A549 (cell line): ENCODE measurements at regions not wholly inside any gene's neighbourhood (a gene's known extent, or its start where the extent isn't known, plus 50 kb on each side); places are given as distances from the start of the nearest gene placed in this dataset.

ENCODE experiments used
- EHMT2 ChIP-seq: fragments of 200-600 bp; sonication (generic); IDR thresholded peaks from 2 replicates; pipeline ENCODE4 v1.6.1; 2016; ENCODE audit warnings: antibody characterized with exemption, low read depth, mild to moderate bottlenecking, moderate library complexity
- FOSL2 ChIP-seq, 2 experiments: fragments of 450-650 bp in 1 of 2; fragments of >200 bp in 1 of 2; sonication (Bioruptor Twin) in 1 of 2; formaldehyde crosslinking; IDR thresholded peaks; 2 replicates each; pipeline versions ENCODE4 v1.5.0 to v1.6.1; 2016 to 2020; ENCODE audit warnings: mild to moderate bottlenecking in 1 of 2, moderate library complexity in 1 of 2
- JUNB ChIP-seq: fragments of >200 bp; sonication (Bioruptor Twin); formaldehyde crosslinking; IDR thresholded peaks from 2 replicates; pipeline ENCODE4 v1.6.1; 2016
- MAZ ChIP-seq: fragments of 150-350 bp; IDR thresholded peaks from 2 replicates; pipeline ENCODE4 v1.6.1; 2014; ENCODE audit warnings: antibody characterized with exemption, low read depth, low read length, borderline replicate concordance
- PHF8 ChIP-seq: fragments of 200-600 bp; sonication (generic); IDR thresholded peaks from 2 replicates; pipeline ENCODE4 v1.6.1; 2016; ENCODE audit warnings: low read depth, mild to moderate bottlenecking, antibody characterized with exemption, moderate library complexity, borderline replicate concordance
- POLR2A ChIP-seq: IDR thresholded peaks from 2 replicates; pipeline ENCODE4 v1.6.1; 2012; ENCODE audit warnings: mild to moderate bottlenecking, low read length
- POLR2AphosphoS2 ChIP-seq: conservative IDR thresholded peaks from 2 replicates; pipeline ENCODE4 v1.6.1; 2012; ENCODE audit warnings: low read length, improper control_type of control experiment, inconsistent platforms
- RAD21 ChIP-seq, 2 experiments: fragments of >200 bp in 1 of 2; sonication (Bioruptor Twin) in 1 of 2; formaldehyde crosslinking in 1 of 2; IDR thresholded peaks in 1 of 2; conservative IDR thresholded peaks in 1 of 2; 2 replicates in 1 of 2; 3 replicates in 1 of 2; pipeline ENCODE4 v1.6.1; 2012 to 2018; ENCODE audit warnings: inconsistent platforms in 1 of 2
- TF ChIP-seq, protein P1 (sequence below): fragments of >200 bp; sonication (Bioruptor Twin); formaldehyde crosslinking; IDR thresholded peaks from 3 replicates; pipeline ENCODE4 v1.5.1; 2016
- TF ChIP-seq, protein P2 (sequence below): IDR thresholded peaks from 2 replicates; pipeline ENCODE4 v1.6.1; 2012
- TF ChIP-seq, protein P3 (sequence below): fragments of 200-600 bp; sonication (generic); IDR thresholded peaks from 2 replicates; pipeline ENCODE4 v1.6.1; 2016; ENCODE audit warnings: antibody characterized with exemption, mild to moderate bottlenecking, moderate library complexity

DNA sequence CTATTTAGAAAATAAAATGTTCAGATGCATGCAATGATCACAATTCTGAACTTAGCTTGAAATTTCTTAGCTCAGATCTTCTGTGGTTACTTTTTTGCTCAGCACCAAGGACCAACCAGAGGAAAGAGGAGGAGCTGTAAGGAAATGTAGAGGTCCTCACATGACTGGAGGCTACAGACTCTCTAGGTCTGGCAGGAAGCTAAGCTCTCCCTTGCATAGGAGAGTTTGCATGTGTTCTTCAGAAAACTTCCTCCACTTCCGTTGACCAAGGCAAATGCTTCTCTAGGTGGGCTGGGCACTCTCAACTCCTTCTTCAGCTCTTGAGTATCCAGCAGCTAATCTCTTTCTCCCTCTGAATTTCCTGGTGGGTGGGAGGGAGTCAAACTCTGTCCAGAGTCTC lies 119.6 kb downstream of the BTC start:
- no peak for TF ChIP-seq FOSL2 (IDR thresholded peaks at IDR 0.05)
- TF ChIP-seq FOSL2 (CRISPR knock-in tag; IDR thresholded peaks at IDR 0.05) = no peak
- no peak for TF ChIP-seq EHMT2
- TF ChIP-seq POLR2A = no peak
- TF ChIP-seq, protein P1, sequence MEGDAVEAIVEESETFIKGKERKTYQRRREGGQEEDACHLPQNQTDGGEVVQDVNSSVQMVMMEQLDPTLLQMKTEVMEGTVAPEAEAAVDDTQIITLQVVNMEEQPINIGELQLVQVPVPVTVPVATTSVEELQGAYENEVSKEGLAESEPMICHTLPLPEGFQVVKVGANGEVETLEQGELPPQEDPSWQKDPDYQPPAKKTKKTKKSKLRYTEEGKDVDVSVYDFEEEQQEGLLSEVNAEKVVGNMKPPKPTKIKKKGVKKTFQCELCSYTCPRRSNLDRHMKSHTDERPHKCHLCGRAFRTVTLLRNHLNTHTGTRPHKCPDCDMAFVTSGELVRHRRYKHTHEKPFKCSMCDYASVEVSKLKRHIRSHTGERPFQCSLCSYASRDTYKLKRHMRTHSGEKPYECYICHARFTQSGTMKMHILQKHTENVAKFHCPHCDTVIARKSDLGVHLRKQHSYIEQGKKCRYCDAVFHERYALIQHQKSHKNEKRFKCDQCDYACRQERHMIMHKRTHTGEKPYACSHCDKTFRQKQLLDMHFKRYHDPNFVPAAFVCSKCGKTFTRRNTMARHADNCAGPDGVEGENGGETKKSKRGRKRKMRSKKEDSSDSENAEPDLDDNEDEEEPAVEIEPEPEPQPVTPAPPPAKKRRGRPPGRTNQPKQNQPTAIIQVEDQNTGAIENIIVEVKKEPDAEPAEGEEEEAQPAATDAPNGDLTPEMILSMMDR = no peak
- no peak for TF ChIP-seq POLR2AphosphoS2
- no peak for TF ChIP-seq PHF8
- TF ChIP-seq RAD21 (conservative IDR thresholded peaks at IDR 0.05 in 1 of 2, IDR thresholded peaks at IDR 0.05 in 1 of 2) = no peak
- no peak for TF ChIP-seq JUNB
- TF ChIP-seq, protein P2, sequence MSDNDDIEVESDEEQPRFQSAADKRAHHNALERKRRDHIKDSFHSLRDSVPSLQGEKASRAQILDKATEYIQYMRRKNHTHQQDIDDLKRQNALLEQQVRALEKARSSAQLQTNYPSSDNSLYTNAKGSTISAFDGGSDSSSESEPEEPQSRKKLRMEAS = no peak
- TF ChIP-seq, protein P3, sequence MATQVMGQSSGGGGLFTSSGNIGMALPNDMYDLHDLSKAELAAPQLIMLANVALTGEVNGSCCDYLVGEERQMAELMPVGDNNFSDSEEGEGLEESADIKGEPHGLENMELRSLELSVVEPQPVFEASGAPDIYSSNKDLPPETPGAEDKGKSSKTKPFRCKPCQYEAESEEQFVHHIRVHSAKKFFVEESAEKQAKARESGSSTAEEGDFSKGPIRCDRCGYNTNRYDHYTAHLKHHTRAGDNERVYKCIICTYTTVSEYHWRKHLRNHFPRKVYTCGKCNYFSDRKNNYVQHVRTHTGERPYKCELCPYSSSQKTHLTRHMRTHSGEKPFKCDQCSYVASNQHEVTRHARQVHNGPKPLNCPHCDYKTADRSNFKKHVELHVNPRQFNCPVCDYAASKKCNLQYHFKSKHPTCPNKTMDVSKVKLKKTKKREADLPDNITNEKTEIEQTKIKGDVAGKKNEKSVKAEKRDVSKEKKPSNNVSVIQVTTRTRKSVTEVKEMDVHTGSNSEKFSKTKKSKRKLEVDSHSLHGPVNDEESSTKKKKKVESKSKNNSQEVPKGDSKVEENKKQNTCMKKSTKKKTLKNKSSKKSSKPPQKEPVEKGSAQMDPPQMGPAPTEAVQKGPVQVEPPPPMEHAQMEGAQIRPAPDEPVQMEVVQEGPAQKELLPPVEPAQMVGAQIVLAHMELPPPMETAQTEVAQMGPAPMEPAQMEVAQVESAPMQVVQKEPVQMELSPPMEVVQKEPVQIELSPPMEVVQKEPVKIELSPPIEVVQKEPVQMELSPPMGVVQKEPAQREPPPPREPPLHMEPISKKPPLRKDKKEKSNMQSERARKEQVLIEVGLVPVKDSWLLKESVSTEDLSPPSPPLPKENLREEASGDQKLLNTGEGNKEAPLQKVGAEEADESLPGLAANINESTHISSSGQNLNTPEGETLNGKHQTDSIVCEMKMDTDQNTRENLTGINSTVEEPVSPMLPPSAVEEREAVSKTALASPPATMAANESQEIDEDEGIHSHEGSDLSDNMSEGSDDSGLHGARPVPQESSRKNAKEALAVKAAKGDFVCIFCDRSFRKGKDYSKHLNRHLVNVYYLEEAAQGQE = no peak
- TF ChIP-seq MAZ = no peak
